ENCODE measurements at regions not wholly inside any gene's neighbourhood (a gene's known extent, or its start where the extent isn't known, plus 50 kb on each side); places are given as distances from the start of the nearest gene placed in this dataset.

- no peak for TF ChIP-seq CTCF (IDR thresholded peaks at IDR 0.05)
- TF ChIP-seq POLR2A (IDR thresholded peaks at IDR 0.05): no peak
These were observed 373.3 kb downstream of the TTLL7 start for GRCh38 chr1:83625646-83626045.

Measured in right lobe of liver (tissue), 4 donors.